ENCODE measurements at regions not wholly inside any gene's neighbourhood (a gene's known extent, or its start where the extent isn't known, plus 50 kb on each side); places are given as distances from the start of the nearest gene placed in this dataset.

GRCh38 chr3:25870452-25870851 is 80.6 kb downstream of the OXSM start:
- TF ChIP-seq CTCF (IDR thresholded peaks at IDR 0.05 in 8 of 11, conservative IDR thresholded peaks at IDR 0.05 in 3 of 11) (no peak), POLR2A (IDR thresholded peaks at IDR 0.05) (no peak), POLR2AphosphoS5 (IDR thresholded peaks at IDR 0.05) (no peak)

Data from spleen (tissue), 7 donors.